Effector memory CD4-positive, alpha-beta T cell (primary cell): ENCODE measurements at regions not wholly inside any gene's neighbourhood (a gene's known extent, or its start where the extent isn't known, plus 50 kb on each side); places are given as distances from the start of the nearest gene placed in this dataset.
"Not testable (repeated sequence)": the region's sequence is repeated elsewhere in the genome, so short reads cannot be mapped to it uniquely, and the experiment has no call there.

Experiments used
- DNase-seq, 3 donors: peaks; one replicate each; pipeline ENCODE4 v3.0.0-alpha.2; 2020
- H3K27ac ChIP-seq: 2 replicates; pipeline ENCODE4 v1.7.0; 2013; ENCODE audit warnings: mild to moderate bottlenecking, low read length, moderate library complexity; ENCODE audit not compliant: insufficient read depth, poor library complexity, severe bottlenecking
- H3K27me3 ChIP-seq: replicated peaks from 2 replicates; pipeline ENCODE4 v1.7.0; 2013; ENCODE audit warnings: mild to moderate bottlenecking, low read length; ENCODE audit not compliant: insufficient read depth, control insufficient read depth, poor library complexity, severe bottlenecking
- H3K36me3 ChIP-seq: 2 replicates; pipeline ENCODE4 v1.7.0; 2013; ENCODE audit warnings: mild to moderate bottlenecking, low read length, moderate library complexity; ENCODE audit not compliant: control insufficient read depth, insufficient read depth
- H3K4me1 ChIP-seq: 2 replicates; pipeline ENCODE4 v1.7.0; 2013; ENCODE audit warnings: low read length, mild to moderate bottlenecking; ENCODE audit not compliant: control insufficient read depth, insufficient read depth, poor library complexity, severe bottlenecking
- H3K4me3 ChIP-seq: 2 replicates; pipeline ENCODE4 v1.7.0; 2013; ENCODE audit warnings: low read length, low read depth, mild to moderate bottlenecking; ENCODE audit not compliant: insufficient read depth, poor library complexity, severe bottlenecking
- H3K9me3 ChIP-seq: 2 replicates; pipeline ENCODE4 v1.7.0; 2013; ENCODE audit warnings: mild to moderate bottlenecking, low read length, moderate library complexity; ENCODE audit not compliant: control insufficient read depth

DNA sequence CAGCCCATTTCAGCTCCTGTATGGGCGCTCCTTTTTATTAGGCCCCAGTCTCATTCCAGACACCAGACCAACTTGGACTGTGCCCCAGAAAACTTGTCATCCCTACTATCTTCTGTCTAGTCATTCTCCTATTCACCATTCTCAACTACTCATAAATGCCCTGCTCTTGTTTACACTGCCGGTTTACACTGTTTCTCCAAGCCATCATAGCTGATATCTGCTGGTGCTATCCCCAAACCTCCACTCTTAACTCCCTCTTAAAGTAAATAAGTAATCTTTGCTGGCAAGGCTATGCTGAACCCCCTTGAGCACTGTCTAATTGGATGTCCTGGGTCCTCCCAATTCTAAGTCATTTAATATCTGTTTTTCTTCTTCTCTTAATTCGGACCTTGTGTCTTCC lies 91.7 kb upstream of the ATF7IP2 start:
- H3K9me3 ChIP-seq, H3K27ac ChIP-seq, H3K4me3 ChIP-seq, H3K4me1 ChIP-seq, H3K27me3 ChIP-seq, H3K36me3 ChIP-seq, DNase-seq: not testable (repeated sequence)

DNA sequence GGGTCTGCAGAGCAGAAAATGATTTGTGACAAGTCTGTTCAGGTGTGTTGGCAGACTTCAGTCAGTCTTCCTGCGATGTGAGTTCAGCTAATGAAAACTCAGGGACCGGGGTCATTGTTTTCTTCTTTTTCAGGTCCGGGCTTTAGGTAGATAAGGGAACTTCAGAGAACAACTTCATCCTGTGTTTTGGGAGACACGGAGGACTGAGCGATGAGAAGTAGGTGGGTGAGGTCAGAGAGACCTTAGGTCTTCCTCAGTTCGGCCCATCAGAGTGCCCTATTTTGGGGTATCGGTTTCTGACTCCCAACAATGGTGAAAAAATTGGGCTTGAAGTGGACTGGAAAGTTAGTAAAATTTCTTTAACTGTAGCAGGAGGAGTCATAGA lies 88.9 kb upstream of the ATF7IP2 start:
- Histone ChIP-seq H3K4me1 (no peaks in the 10 kb centered on the region), H3K27me3 (no peaks in the 10 kb centered on the region), H3K4me3 (no peak overlapping the region), H3K9me3 (no peaks in the 10 kb centered on the region), H3K36me3 (no peaks in the 10 kb centered on the region), H3K27ac (no peak overlapping the region)
- no peak for DNase-seq

- H3K4me3 ChIP-seq = no peak overlapping the region
- no peaks in the 10 kb centered on the region for H3K4me1 ChIP-seq
- no peak overlapping the region for H3K27ac ChIP-seq
- no peaks in the 10 kb centered on the region for H3K36me3 ChIP-seq
- H3K27me3 ChIP-seq = no peaks in the 10 kb centered on the region
- DNase-seq = no peak
- H3K9me3 ChIP-seq = no peaks in the 10 kb centered on the region
Observed at GRCh38 chr16:10297341-10298006, 88.4 kb upstream of the ATF7IP2 start.

GRCh38 chr16:10300905-10301304 lies 85.0 kb upstream of the ATF7IP2 start:
- Histone ChIP-seq H3K9me3 (no peaks in the 10 kb centered on the region), H3K4me3 (no peak overlapping the region), H3K36me3 (no peaks in the 10 kb centered on the region), H3K4me1 (no peaks in the 10 kb centered on the region), H3K27me3 (no peaks in the 10 kb centered on the region), H3K27ac (no peak overlapping the region)
- DNase-seq = no peak

- H3K27ac ChIP-seq, H3K36me3 ChIP-seq, H3K27me3 ChIP-seq, H3K4me3 ChIP-seq, H3K9me3 ChIP-seq, DNase-seq, H3K4me1 ChIP-seq: not testable (repeated sequence)
Observed at GRCh38 chr16:10301547-10301946, 84.3 kb upstream of the ATF7IP2 start.

- Histone ChIP-seq H3K27me3 (no peaks in the 10 kb centered on the region), H3K9me3 (no peaks in the 10 kb centered on the region), H3K27ac (no peak overlapping the region), H3K4me3 (no peak overlapping the region), H3K4me1 (no peaks in the 10 kb centered on the region), H3K36me3 (no peaks in the 10 kb centered on the region)
- no peak for DNase-seq
Observed at GRCh38 chr16:10305912-10306311, 79.9 kb upstream of the ATF7IP2 start.

DNA sequence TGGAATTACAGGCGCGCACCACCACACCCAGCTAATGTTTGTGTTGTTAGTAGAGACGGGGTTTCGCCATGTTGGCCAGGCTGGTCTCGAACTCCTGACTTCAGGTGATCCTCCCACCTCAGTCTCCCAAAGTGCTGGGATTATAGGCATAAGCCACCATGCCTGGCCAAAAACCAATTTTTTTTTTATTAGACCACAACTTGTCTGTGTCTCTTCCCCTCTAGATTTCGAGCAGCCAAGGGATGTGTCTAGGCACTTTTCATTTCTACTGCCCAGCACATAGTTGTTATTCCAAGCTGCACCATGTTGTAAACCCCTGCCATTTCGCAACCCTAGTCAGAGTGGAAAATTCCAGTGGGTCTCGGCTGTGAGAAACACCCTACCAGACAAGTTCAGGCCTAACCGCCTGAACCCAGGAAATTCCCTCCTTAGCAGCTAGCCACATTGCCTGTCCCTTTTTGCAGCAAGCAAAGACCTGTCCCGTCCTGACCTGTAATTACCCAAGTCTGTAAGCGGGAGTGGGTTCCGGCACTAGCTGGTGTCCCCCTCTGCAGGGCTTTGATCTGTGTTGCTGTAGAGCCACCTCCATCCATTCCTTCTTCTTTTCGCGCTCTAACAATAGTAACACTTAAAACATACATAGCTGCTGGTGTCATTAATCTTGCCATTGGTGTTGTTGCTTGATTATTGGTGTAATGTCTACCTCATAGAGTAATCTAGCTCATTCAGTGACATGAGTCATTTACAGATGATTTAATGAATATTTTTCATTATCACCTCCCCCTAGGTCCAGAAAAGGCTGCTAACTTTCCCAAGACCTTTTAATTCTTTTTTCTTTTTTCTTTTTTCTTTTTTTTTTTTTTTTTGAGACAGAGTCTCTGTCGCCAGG lies 77.3 kb upstream of the ATF7IP2 start:
- H3K27ac ChIP-seq = no peak overlapping the region
- H3K4me3 ChIP-seq = no peak overlapping the region
- H3K9me3 ChIP-seq = no peaks in the 10 kb centered on the region
- no peaks in the 10 kb centered on the region for H3K27me3 ChIP-seq
- H3K4me1 ChIP-seq = no peaks in the 10 kb centered on the region
- no peak for DNase-seq
- no peaks in the 10 kb centered on the region for H3K36me3 ChIP-seq

DNA sequence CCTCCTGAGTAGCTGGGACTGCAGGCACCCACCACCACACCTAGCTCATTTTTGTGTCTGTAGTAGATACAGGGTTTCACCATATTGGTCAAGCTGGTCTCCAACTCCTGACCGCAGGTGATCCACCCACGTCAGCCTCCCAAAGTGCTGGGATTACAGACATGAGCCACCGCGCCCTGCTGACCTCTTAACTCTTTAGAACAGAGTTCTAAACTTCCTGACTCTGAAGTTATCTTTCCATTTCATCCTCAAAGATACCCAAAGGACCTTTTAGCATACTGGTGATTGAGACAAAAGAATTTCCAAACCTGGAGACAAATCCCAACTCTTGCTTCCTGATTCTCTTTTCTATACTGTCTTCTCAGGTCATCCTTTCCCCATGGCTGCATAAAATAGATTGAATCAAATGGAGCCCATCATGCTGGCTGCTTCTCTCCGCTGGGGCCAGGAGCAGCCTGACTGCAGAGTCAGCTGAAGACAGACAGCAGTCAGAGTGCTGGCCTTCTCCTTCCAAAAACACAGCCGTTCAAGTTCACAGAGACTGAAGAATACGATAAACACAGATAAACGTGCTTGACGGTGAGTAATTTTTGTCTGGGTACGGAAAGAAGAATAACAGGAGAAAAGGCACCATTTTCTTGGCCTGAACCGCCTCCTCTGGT lies 76.5 kb upstream of the ATF7IP2 start:
- Histone ChIP-seq H3K27ac (no peak overlapping the region), H3K27me3 (no peaks in the 10 kb centered on the region), H3K4me1 (no peaks in the 10 kb centered on the region), H3K36me3 (no peaks in the 10 kb centered on the region), H3K4me3 (no peak overlapping the region), H3K9me3 (no peaks in the 10 kb centered on the region)
- DNase-seq = no peak

- no peaks in the 10 kb centered on the region for H3K9me3 ChIP-seq
- H3K4me3 ChIP-seq = no peak overlapping the region
- H3K27me3 ChIP-seq = no peaks in the 10 kb centered on the region
- no peak for DNase-seq
- H3K4me1 ChIP-seq = no peaks in the 10 kb centered on the region
- H3K27ac ChIP-seq = no peak overlapping the region
- H3K36me3 ChIP-seq = no peaks in the 10 kb centered on the region
Observed at GRCh38 chr16:10312008-10312407, 73.9 kb upstream of the ATF7IP2 start.
